ENCODE measurements at regions not wholly inside any gene's neighbourhood (a gene's known extent, or its start where the extent isn't known, plus 50 kb on each side); places are given as distances from the start of the nearest gene placed in this dataset.
A peak's percentile ranks its signal among the peaks of the same experiment; 100 is the strongest.

GRCh38 chrX:13198762-13199064 lies 121.1 kb downstream of the ATXN3L start:
- Histone ChIP-seq H3K4me1 (ENCODE audit: control insufficient read depth, insufficient read depth, low read length) (no peaks in the 10 kb centered on the region), H3K27ac (ENCODE audit: low read length) (peak overlapping the region; percentile 17; the same call in 1 of the 2 replicates), H3K4me3 (ENCODE audit: low read depth in 2 of 2, low read length in 2 of 2) (no peak overlapping the region), H3K36me3 (ENCODE audit: control insufficient read depth, insufficient read depth, low read length) (no peaks in the 10 kb centered on the region), H3K9me3 (ENCODE audit: control insufficient read depth, insufficient read depth, low read depth, low read length) (no peaks in the 10 kb centered on the region), H3K27me3 (ENCODE audit: control insufficient read depth, insufficient read depth, low read length) (no peaks in the 10 kb centered on the region)
- ATAC-seq (no peak), DNase-seq (ENCODE audit: low read depth, low spot score) (no peak)
- in situ Hi-C loops (cut with HindIII; ENCODE audit: low pct_unique_long_range_greater_than_20kb, low sequenced_read_pairs): no loop called here
- TF ChIP-seq POLR2AphosphoS5 (IDR thresholded peaks at IDR 0.05; ENCODE audit: low read depth, low read length) (no peak), TCF7L2 (IDR thresholded peaks at IDR 0.05; ENCODE audit: low read depth, low read length) (no peak), SIN3A (IDR thresholded peaks at IDR 0.05; ENCODE audit: borderline replicate concordance, insufficient read depth, low read depth, low read length) (no peak), CTCF (IDR thresholded peaks at IDR 0.05) (no peak)
- TF ChIP-seq, protein P1, sequence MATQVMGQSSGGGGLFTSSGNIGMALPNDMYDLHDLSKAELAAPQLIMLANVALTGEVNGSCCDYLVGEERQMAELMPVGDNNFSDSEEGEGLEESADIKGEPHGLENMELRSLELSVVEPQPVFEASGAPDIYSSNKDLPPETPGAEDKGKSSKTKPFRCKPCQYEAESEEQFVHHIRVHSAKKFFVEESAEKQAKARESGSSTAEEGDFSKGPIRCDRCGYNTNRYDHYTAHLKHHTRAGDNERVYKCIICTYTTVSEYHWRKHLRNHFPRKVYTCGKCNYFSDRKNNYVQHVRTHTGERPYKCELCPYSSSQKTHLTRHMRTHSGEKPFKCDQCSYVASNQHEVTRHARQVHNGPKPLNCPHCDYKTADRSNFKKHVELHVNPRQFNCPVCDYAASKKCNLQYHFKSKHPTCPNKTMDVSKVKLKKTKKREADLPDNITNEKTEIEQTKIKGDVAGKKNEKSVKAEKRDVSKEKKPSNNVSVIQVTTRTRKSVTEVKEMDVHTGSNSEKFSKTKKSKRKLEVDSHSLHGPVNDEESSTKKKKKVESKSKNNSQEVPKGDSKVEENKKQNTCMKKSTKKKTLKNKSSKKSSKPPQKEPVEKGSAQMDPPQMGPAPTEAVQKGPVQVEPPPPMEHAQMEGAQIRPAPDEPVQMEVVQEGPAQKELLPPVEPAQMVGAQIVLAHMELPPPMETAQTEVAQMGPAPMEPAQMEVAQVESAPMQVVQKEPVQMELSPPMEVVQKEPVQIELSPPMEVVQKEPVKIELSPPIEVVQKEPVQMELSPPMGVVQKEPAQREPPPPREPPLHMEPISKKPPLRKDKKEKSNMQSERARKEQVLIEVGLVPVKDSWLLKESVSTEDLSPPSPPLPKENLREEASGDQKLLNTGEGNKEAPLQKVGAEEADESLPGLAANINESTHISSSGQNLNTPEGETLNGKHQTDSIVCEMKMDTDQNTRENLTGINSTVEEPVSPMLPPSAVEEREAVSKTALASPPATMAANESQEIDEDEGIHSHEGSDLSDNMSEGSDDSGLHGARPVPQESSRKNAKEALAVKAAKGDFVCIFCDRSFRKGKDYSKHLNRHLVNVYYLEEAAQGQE (IDR thresholded peaks at IDR 0.05; ENCODE audit: insufficient read depth in 1 of 2, low read depth in 2 of 2, low read length in 1 of 2): no peak
- ChIA-PET CTCF (no interaction called here), POLR2A (no interaction called here)
- BruUV-seq (replicated peaks): no TSS peak
- intact Hi-C loops (cut with micrococcal nuclease; ENCODE audit: unreplicated experiment): no loop called here

- no peak overlapping the region for H3K4me3 ChIP-seq (ENCODE audit: low read depth in 2 of 2, low read length in 2 of 2)
- no peaks in the 10 kb centered on the region for H3K27me3 ChIP-seq (ENCODE audit: control insufficient read depth, insufficient read depth, low read length)
- H3K9me3 ChIP-seq (ENCODE audit: control insufficient read depth, insufficient read depth, low read depth, low read length): no peaks in the 10 kb centered on the region
- ATAC-seq (no peak), DNase-seq (ENCODE audit: low read depth, low spot score) (no peak)
- intact Hi-C loops (cut with micrococcal nuclease; ENCODE audit: unreplicated experiment): no loop called here
- BruUV-seq (replicated peaks): no TSS peak
- no peak for TF ChIP-seq TCF7L2 (IDR thresholded peaks at IDR 0.05; ENCODE audit: low read depth, low read length)
- no peak for TF ChIP-seq CTCF (IDR thresholded peaks at IDR 0.05)
- TF ChIP-seq SIN3A (IDR thresholded peaks at IDR 0.05; ENCODE audit: borderline replicate concordance, insufficient read depth, low read depth, low read length): no peak
- TF ChIP-seq, protein P1 (IDR thresholded peaks at IDR 0.05; ENCODE audit: insufficient read depth in 1 of 2, low read depth in 2 of 2, low read length in 1 of 2): no peak
- TF ChIP-seq POLR2AphosphoS5 (IDR thresholded peaks at IDR 0.05; ENCODE audit: low read depth, low read length): no peak
- ChIA-PET POLR2A (no interaction called here), CTCF (no interaction called here)
- H3K27ac ChIP-seq (ENCODE audit: low read length): peak overlapping the region; percentile 39; the same call in 1 of the 2 replicates
- H3K36me3 ChIP-seq (ENCODE audit: control insufficient read depth, insufficient read depth, low read length): no peaks in the 10 kb centered on the region
- H3K4me1 ChIP-seq (ENCODE audit: control insufficient read depth, insufficient read depth, low read length): no peaks in the 10 kb centered on the region
- in situ Hi-C loops (cut with HindIII; ENCODE audit: low pct_unique_long_range_greater_than_20kb, low sequenced_read_pairs): no loop called here
Measured at GRCh38 chrX:13198056-13198761, 121.6 kb downstream of the ATXN3L start.
